ENCODE measurements at regions not wholly inside any gene's neighbourhood (a gene's known extent, or its start where the extent isn't known, plus 50 kb on each side); places are given as distances from the start of the nearest gene placed in this dataset.

DNA sequence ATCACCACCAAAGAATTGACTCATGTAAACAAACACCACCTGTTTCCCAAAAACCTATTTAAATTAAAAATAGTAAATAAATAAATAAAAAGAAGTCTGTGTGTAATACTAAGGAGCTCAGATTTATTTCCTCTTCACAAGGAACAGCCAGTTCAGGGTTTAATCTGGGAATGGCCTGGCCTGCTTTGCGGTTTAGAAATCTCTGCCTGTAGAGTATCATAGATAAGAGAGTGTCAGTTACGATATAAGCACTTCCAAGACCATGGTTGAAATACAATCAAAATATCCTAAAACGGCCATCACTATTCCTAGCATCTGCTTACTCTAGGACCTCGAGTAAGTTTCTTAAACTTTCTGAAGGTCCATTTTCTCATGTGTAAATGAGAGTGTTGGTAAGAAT lies 274.4 kb downstream of the PLPP3 start:
- Histone ChIP-seq H3K79me2 (ENCODE audit: low read depth) (no peaks in the 10 kb centered on the region), H3K36me3 (no peaks in the 10 kb centered on the region), H3K4me2 (no peak overlapping the region), H3K27ac (no peak overlapping the region), H4K20me1 (ENCODE audit: low read depth) (no peaks in the 10 kb centered on the region), H3K9me3 (ENCODE audit: low read depth) (no peaks in the 10 kb centered on the region), H3K9ac (no peak overlapping the region), H3F3A (ENCODE audit: low read depth) (no peaks in the 10 kb centered on the region), H3K27me3 (no peaks in the 10 kb centered on the region), H3K4me3 (no peak overlapping the region), H3K4me1 (no peaks in the 10 kb centered on the region), H2AFZ (replicated peaks) (no peak overlapping the region)
- Mint-ChIP-seq H3K36me3 (no peaks in the 10 kb centered on the region), H3K27me3 (ENCODE audit: insufficient read depth, low read depth) (no peaks in the 10 kb centered on the region), H3K9me3 (peaks cover 10% of the 10 kb centered on the region), H3K27ac (no peak overlapping the region), H3K4me3 (no peak overlapping the region), H3K4me1 (no peaks in the 10 kb centered on the region)
- no peak for DNase-seq (ENCODE audit: low spot score)
- TF ChIP-seq EZH2 (IDR thresholded peaks at IDR 0.05) (no peak), EZH2phosphoT487 (IDR thresholded peaks at IDR 0.05) (no peak)
- TF ChIP-seq, protein P1, sequence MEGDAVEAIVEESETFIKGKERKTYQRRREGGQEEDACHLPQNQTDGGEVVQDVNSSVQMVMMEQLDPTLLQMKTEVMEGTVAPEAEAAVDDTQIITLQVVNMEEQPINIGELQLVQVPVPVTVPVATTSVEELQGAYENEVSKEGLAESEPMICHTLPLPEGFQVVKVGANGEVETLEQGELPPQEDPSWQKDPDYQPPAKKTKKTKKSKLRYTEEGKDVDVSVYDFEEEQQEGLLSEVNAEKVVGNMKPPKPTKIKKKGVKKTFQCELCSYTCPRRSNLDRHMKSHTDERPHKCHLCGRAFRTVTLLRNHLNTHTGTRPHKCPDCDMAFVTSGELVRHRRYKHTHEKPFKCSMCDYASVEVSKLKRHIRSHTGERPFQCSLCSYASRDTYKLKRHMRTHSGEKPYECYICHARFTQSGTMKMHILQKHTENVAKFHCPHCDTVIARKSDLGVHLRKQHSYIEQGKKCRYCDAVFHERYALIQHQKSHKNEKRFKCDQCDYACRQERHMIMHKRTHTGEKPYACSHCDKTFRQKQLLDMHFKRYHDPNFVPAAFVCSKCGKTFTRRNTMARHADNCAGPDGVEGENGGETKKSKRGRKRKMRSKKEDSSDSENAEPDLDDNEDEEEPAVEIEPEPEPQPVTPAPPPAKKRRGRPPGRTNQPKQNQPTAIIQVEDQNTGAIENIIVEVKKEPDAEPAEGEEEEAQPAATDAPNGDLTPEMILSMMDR (IDR thresholded peaks at IDR 0.05): no peak

DNA sequence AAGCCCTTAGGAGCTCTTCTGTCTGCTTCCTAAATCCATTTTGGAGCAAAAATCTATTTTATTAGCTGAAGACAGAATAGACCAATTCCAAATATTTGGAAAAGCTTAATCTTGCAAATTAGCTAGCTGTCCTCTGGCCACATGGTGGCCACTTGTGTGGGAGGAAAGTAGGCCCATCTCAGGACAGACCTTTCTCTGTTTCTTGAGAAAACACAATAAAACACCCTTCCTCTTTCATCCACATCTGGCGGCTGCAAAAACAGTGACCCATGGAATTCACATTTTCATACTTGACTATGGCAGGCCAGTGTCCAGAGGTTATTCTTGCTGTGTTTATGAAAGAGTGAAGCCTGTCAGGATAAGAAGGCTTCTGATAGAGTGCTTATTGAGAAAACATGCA lies 275.6 kb downstream of the PLPP3 start:
- H3K27ac ChIP-seq: no peak overlapping the region
- Mint-ChIP-seq H3K9me3 (peaks cover 9% of the 10 kb centered on the region), H3K27ac (no peak overlapping the region), H3K27me3 (ENCODE audit: insufficient read depth, low read depth) (no peaks in the 10 kb centered on the region), H3K4me1 (no peaks in the 10 kb centered on the region), H3K4me3 (no peak overlapping the region), H3K36me3 (no peaks in the 10 kb centered on the region)
- H3K9me3 ChIP-seq (ENCODE audit: low read depth): no peaks in the 10 kb centered on the region
- no peak overlapping the region for H3K4me3 ChIP-seq
- H3K27me3 ChIP-seq: no peaks in the 10 kb centered on the region
- no peak for DNase-seq (ENCODE audit: low spot score)
- no peaks in the 10 kb centered on the region for H3F3A ChIP-seq (ENCODE audit: low read depth)
- H2AFZ ChIP-seq (replicated peaks): no peak overlapping the region
- H3K4me1 ChIP-seq: no peaks in the 10 kb centered on the region
- no peaks in the 10 kb centered on the region for H3K36me3 ChIP-seq
- no peak overlapping the region for H3K4me2 ChIP-seq
- TF ChIP-seq, protein P1 (IDR thresholded peaks at IDR 0.05): no peak
- TF ChIP-seq EZH2phosphoT487 (IDR thresholded peaks at IDR 0.05) (no peak), EZH2 (IDR thresholded peaks at IDR 0.05) (no peak)
- no peaks in the 10 kb centered on the region for H4K20me1 ChIP-seq (ENCODE audit: low read depth)
- H3K79me2 ChIP-seq (ENCODE audit: low read depth): no peaks in the 10 kb centered on the region
- H3K9ac ChIP-seq: no peak overlapping the region

DNA sequence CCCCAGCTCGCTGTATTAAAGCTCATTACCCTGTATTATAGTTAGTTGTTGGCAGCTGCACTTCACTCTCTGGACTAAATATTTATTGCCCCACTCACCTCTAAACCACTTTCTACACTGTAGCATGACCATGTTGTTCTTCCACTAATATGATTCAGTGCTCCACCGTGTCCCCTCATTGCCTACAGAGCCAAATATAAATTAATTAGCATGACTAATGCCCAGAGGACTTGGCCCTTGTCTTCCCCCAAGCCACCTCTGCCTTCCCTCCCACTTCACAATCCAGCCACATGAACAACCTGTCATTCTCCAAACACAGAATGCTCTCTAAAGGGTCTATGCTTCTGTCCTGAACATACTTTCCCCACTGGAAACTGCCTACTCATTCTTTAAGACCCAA lies 276.5 kb downstream of the PLPP3 start:
- Histone ChIP-seq H4K20me1 (ENCODE audit: low read depth) (no peaks in the 10 kb centered on the region), H3K9me3 (ENCODE audit: low read depth) (no peaks in the 10 kb centered on the region), H3K27ac (no peak overlapping the region), H3K4me1 (no peaks in the 10 kb centered on the region), H3K27me3 (no peaks in the 10 kb centered on the region), H3K36me3 (no peaks in the 10 kb centered on the region), H3K4me3 (no peak overlapping the region), H3K79me2 (ENCODE audit: low read depth) (no peaks in the 10 kb centered on the region), H3F3A (ENCODE audit: low read depth) (no peaks in the 10 kb centered on the region), H2AFZ (replicated peaks) (no peak overlapping the region), H3K9ac (no peak overlapping the region), H3K4me2 (no peak overlapping the region)
- H3K27ac Mint-ChIP-seq: no peak overlapping the region
- H3K9me3 Mint-ChIP-seq: peaks cover 3% of the 10 kb centered on the region
- H3K36me3 Mint-ChIP-seq: no peaks in the 10 kb centered on the region
- no peaks in the 10 kb centered on the region for H3K4me1 Mint-ChIP-seq
- DNase-seq (ENCODE audit: low spot score): no peak
- TF ChIP-seq EZH2phosphoT487 (IDR thresholded peaks at IDR 0.05): no peak
- TF ChIP-seq, protein P1 (IDR thresholded peaks at IDR 0.05): no peak
- no peak for TF ChIP-seq EZH2 (IDR thresholded peaks at IDR 0.05)
- H3K27me3 Mint-ChIP-seq (ENCODE audit: insufficient read depth, low read depth): no peaks in the 10 kb centered on the region
- no peak overlapping the region for H3K4me3 Mint-ChIP-seq

DNA sequence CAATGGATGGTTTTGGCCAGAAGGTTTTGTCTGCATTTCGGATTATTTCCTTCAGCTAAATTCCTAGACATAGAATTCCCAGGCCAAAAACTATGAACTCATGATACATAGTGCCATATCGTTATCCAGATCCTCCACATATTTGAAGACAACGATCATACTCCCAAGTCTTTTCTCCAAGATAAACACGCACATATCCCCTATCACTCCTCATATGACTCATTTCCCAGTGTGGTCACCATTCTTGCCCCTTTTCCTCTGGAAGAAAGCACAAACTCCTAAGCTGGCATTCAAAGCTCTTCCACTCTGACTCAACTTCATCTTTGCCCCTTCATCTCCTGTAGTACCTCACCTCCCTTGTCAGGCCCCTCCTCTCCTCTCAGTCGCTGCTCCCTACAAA lies 277.6 kb downstream of the PLPP3 start:
- Histone ChIP-seq H4K20me1 (ENCODE audit: low read depth) (no peaks in the 10 kb centered on the region), H3K36me3 (no peaks in the 10 kb centered on the region), H3K4me3 (no peak overlapping the region), H3K9ac (no peak overlapping the region), H3K4me2 (no peak overlapping the region), H3K27me3 (no peaks in the 10 kb centered on the region), H3K4me1 (no peaks in the 10 kb centered on the region), H3F3A (ENCODE audit: low read depth) (no peaks in the 10 kb centered on the region), H3K9me3 (ENCODE audit: low read depth) (no peaks in the 10 kb centered on the region), H3K79me2 (ENCODE audit: low read depth) (no peaks in the 10 kb centered on the region), H2AFZ (replicated peaks) (no peak overlapping the region), H3K27ac (no peak overlapping the region)
- Mint-ChIP-seq H3K4me3 (no peak overlapping the region), H3K27me3 (ENCODE audit: insufficient read depth, low read depth) (no peaks in the 10 kb centered on the region), H3K36me3 (no peaks in the 10 kb centered on the region), H3K4me1 (no peaks in the 10 kb centered on the region), H3K27ac (no peak overlapping the region), H3K9me3 (no peaks in the 10 kb centered on the region)
- TF ChIP-seq EZH2 (IDR thresholded peaks at IDR 0.05) (no peak), EZH2phosphoT487 (IDR thresholded peaks at IDR 0.05) (no peak)
- TF ChIP-seq, protein P1 (IDR thresholded peaks at IDR 0.05): no peak
- no peak for DNase-seq (ENCODE audit: low spot score)

Data from neural progenitor cell (in vitro differentiated cells).